VCaP (cell line): ENCODE measurements at regions not wholly inside any gene's neighbourhood (a gene's known extent, or its start where the extent isn't known, plus 50 kb on each side); places are given as distances from the start of the nearest gene placed in this dataset.

Source experiments
- H3K27ac ChIP-seq: fragments of 450-650 bp; 2 replicates; pipeline ENCODE4 v1.5.1; 2017
- TF ChIP-seq, protein P1 (sequence below): fragments of 450-650 bp; conservative IDR thresholded peaks from 2 replicates; pipeline ENCODE4 v1.5.1; 2017; ENCODE audit warnings: mild to moderate bottlenecking, moderate library complexity

DNA sequence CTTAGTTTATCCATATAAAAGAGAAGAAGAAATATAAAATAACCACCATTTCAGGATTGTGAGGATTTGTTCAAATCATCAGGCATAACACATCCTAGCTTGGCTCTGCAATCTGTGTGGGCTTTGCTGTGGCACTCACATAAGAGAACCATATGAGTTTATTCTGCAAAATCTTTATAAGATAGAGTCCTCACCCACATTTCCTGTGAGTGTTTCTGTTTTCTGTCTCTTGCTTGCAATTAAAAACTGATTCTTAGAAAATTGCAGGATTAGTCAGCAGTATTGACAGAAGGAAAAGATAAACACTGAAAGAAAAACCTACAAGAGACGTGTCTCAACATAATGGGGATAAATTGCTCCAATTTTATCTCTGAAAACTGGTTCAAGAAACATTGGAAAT, 258.5 kb downstream of the RND3 start:
- H3K27ac ChIP-seq = no peak overlapping the region
- TF ChIP-seq, protein P1, sequence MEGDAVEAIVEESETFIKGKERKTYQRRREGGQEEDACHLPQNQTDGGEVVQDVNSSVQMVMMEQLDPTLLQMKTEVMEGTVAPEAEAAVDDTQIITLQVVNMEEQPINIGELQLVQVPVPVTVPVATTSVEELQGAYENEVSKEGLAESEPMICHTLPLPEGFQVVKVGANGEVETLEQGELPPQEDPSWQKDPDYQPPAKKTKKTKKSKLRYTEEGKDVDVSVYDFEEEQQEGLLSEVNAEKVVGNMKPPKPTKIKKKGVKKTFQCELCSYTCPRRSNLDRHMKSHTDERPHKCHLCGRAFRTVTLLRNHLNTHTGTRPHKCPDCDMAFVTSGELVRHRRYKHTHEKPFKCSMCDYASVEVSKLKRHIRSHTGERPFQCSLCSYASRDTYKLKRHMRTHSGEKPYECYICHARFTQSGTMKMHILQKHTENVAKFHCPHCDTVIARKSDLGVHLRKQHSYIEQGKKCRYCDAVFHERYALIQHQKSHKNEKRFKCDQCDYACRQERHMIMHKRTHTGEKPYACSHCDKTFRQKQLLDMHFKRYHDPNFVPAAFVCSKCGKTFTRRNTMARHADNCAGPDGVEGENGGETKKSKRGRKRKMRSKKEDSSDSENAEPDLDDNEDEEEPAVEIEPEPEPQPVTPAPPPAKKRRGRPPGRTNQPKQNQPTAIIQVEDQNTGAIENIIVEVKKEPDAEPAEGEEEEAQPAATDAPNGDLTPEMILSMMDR = no peak

DNA sequence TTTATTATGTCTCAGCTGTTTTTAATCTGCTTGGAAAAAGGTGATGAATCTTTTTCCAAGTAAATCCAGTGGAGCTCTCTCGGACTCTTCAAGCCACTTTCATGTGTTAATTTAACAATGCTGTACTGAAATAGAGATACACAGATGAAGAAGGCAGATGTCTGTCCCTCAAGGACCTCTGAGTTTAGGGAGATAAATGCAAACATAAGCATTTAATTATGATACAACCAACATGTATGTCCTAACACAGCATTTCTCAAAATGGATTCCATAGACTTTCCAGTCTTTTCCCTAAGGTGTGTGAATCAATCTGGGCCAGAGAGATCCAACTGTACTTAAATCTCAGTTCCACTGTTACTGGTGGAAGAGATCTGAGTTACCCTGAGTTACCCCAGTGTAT, 262.4 kb downstream of the RND3 start:
- H3K27ac ChIP-seq = no peak overlapping the region
- TF ChIP-seq, protein P1 = no peak

DNA sequence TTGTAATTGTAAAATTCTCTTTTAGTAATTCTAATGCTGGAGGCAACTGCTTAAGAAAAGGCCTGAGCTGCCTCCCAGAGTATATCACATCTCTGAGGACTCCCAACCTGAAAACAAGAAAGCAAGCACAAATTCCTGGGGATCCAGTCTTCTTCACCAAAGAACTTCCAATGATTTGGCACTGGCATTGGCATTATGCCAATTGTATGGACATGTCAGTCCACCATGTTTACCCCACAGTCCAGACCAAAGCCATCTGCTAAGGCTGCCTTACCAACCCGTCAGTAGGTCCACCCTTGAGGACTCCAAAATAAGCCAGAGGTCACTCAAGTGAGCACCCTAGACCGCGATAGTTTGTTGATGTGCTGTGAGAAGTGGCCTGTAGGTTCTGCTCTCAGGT, 263.1 kb downstream of the RND3 start:
- H3K27ac ChIP-seq = no peak overlapping the region
- TF ChIP-seq, protein P1 = no peak

DNA sequence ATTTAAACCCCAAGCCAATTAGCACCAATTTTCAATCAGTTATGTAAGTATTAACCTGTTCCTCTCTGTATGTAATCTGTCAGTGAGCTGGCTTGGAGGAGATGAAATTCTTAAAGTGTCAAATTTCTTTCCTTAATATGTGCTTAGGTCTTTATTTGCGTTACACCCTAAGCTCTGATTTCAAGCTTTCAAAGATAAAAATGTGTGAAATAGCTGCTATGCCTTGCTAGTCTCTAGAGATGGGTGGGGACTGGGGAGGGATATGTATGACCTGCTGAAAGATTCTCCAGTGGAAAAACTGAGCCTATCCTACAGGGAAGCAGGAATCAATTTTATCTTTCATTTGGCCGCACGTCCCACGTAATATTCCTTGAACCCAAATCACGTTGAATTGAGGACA, 264.5 kb downstream of the RND3 start:
- H3K27ac ChIP-seq = no peak overlapping the region
- TF ChIP-seq, protein P1 = no peak

DNA sequence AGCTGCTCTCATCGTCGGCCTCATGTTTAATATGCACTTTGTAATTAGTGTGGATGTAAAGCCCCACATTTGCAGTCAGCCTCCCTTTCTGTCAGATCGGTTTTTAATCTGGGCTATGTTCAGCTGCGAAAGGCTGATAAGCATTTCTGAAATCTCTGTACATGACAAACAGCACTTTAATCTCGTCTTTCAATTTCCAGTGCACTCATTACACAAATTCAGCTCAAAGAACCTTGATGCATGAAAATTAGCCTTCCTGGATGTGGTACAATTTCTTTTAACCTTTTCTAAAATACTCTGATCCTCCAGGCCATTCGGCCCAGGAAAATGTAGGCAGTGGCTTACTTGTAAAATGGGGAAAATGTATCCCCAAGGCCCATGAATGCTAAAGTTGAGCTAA, 265.1 kb downstream of the RND3 start:
- TF ChIP-seq, protein P1 = no peak
- H3K27ac ChIP-seq = no peak overlapping the region

DNA sequence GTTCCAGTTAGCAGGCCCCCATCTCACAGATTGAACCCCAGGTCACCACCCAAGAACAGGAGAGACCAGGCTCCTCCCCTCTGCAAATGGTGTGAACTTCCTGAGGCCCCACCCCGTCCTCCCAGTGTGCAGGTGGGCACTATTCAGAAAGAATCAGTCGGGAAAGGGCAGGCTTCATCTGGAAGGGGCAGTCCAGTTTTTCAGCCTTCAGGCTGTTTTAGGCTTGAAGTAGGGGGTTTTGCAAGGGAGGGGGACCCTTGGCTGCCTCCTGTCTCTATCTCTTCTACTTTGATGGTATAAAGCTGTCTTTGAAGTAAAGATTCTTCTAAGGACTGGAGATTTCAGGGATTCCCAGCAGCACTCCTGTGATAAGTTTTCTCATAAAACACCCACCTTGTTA, 267.6 kb downstream of the RND3 start:
- TF ChIP-seq, protein P1 = no peak
- no peak overlapping the region for H3K27ac ChIP-seq

DNA sequence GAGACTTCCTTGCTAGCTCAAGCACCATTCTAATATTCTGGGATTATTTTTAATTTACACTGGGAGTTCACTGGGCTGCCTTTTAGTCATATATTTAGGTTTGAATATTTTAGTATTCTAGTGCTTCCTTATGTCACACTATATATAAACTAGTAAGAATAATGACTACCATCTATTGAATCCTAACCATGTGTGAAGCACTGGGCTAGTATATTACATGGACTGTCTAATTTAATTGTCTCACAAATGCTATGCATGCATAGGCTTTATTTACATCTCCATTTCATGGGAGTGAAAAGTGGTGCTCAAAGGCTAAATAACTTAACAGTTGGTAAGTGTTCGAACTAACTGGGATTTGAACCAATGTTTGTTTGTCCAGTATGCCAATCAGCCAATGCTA, 272.4 kb downstream of the RND3 start:
- TF ChIP-seq, protein P1 = no peak
- H3K27ac ChIP-seq = no peak overlapping the region

DNA sequence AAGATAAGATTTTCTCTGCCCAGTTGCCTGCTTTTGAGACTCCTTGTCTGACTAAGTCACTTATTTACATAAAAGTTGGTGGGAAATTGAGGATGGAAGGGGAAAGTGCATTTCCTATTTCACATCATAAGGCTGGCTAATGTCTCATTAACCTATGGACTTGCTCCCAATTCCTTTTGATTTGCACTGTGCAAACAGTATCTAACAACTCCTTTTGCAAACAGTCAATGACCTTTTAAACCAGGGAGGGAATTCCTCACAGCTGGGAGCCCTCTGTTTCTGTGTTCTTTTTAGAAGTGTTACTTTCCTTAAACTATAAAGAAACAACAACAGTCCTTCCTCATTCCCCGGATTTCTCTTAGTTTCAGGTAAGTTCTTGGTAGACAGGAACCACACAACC, 272.8 kb downstream of the RND3 start:
- TF ChIP-seq, protein P1 = no peak

More for the DNA sequence above, 272.8 kb downstream of the RND3 start:
- H3K27ac ChIP-seq = no peak overlapping the region
